ENCODE measurements at regions not wholly inside any gene's neighbourhood (a gene's known extent, or its start where the extent isn't known, plus 50 kb on each side); places are given as distances from the start of the nearest gene placed in this dataset.

DNA sequence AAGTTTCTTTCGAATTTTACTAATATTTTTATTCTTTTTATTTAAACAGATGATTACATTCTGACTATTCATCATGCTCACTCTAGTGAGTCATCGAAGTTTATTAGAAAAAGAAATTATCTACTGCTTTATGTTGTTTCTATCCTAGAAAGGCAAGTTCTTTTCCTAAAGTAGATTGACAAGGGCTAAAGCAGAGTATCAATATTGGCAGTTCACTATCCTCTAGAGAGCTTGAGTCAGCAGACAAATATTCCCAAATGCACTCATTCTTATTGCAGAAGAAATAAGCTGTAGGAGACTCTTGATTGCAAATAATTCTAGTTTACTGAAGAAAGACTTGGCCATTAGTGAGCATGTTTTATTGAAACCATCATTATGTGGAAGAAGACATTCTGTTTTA lies 911.8 kb downstream of the CENPC start:
- H3K27ac ChIP-seq (ENCODE audit: low read depth, low read length, poor library complexity, severe bottlenecking), result no peak overlapping the region
- CTCF ChIA-PET (ENCODE audit: unreplicated experiment), result no interaction called here
- no peaks in the 10 kb centered on the region for H3K79me2 ChIP-seq (ENCODE audit: insufficient read depth, low read depth, low read length)
- intact Hi-C loops (cut with micrococcal nuclease; ENCODE audit: unreplicated experiment), result no loop called here
- no peak overlapping the region for H3K4me2 ChIP-seq (ENCODE audit: low read length)
- no peaks in the 10 kb centered on the region for H3K36me3 ChIP-seq (ENCODE audit: insufficient read depth, low read length)
- TF ChIP-seq EZH2phosphoT487 (IDR thresholded peaks at IDR 0.05; ENCODE audit: borderline replicate concordance, low read depth, low read length) (no peak), CTCF (conservative IDR thresholded peaks at IDR 0.05; ENCODE audit: low read length) (no peak)
- POLR2A ChIA-PET, result no interaction called here
- no peak overlapping the region for H2AFZ ChIP-seq (ENCODE audit: low read length)
- no peaks in the 10 kb centered on the region for H3K9me2 ChIP-seq (ENCODE audit: insufficient read depth, low read length)
- no peaks in the 10 kb centered on the region for H3K4me1 ChIP-seq (ENCODE audit: insufficient read depth, low read length, poor library complexity, severe bottlenecking)
- no TSS peak for BruUV-seq (replicated peaks)
- no peaks in the 10 kb centered on the region for H3K9me3 ChIP-seq (ENCODE audit: low read length)
- no peak overlapping the region for H3K4me3 ChIP-seq (ENCODE audit: low read depth, low read length, poor library complexity, severe bottlenecking)
- H4K20me1 ChIP-seq (ENCODE audit: insufficient read depth, low read length), result no peaks in the 10 kb centered on the region
- no peak for DNase-seq (ENCODE audit: low spot score)

- intact Hi-C loops (cut with micrococcal nuclease; ENCODE audit: unreplicated experiment), result no loop called here
Measured at GRCh38 chr4:66629927-66630326, 915.4 kb downstream of the CENPC start.

GRCh38 chr4:66628146-66628545 lies 917.2 kb downstream of the CENPC start:
- H4K20me1 ChIP-seq (ENCODE audit: insufficient read depth, low read length), result no peaks in the 10 kb centered on the region
- DNase-seq (ENCODE audit: low spot score), result no peak
- H3K4me1 ChIP-seq (ENCODE audit: insufficient read depth, low read length, poor library complexity, severe bottlenecking), result no peaks in the 10 kb centered on the region
- H3K9me2 ChIP-seq (ENCODE audit: insufficient read depth, low read length), result no peaks in the 10 kb centered on the region
- H3K4me2 ChIP-seq (ENCODE audit: low read length), result no peak overlapping the region
- H3K9me3 ChIP-seq (ENCODE audit: low read length), result no peaks in the 10 kb centered on the region
- no TSS peak for BruUV-seq (replicated peaks)
- ChIA-PET POLR2A (interaction anchor here (0.7 kb wide), 1 partner anchor 504 kb away, joined by 3 read pairs; no protein-coding TSS in a partner anchor), CTCF (ENCODE audit: unreplicated experiment) (no interaction called here)
- no peak for TF ChIP-seq CTCF (conservative IDR thresholded peaks at IDR 0.05; ENCODE audit: low read length)
- intact Hi-C loops (cut with micrococcal nuclease; ENCODE audit: unreplicated experiment), result no loop called here
- H2AFZ ChIP-seq (ENCODE audit: low read length), result no peak overlapping the region
- H3K79me2 ChIP-seq (ENCODE audit: insufficient read depth, low read depth, low read length), result no peaks in the 10 kb centered on the region
- H3K4me3 ChIP-seq (ENCODE audit: low read depth, low read length, poor library complexity, severe bottlenecking), result no peak overlapping the region
- H3K36me3 ChIP-seq (ENCODE audit: insufficient read depth, low read length), result no peaks in the 10 kb centered on the region
- no peak overlapping the region for H3K27ac ChIP-seq (ENCODE audit: low read depth, low read length, poor library complexity, severe bottlenecking)

More at GRCh38 chr4:66629927-66630326, 915.4 kb downstream of the CENPC start:
- ChIA-PET POLR2A (no interaction called here), CTCF (ENCODE audit: unreplicated experiment) (no interaction called here)
- H3K36me3 ChIP-seq (ENCODE audit: insufficient read depth, low read length), result no peaks in the 10 kb centered on the region
- H3K27ac ChIP-seq (ENCODE audit: low read depth, low read length, poor library complexity, severe bottlenecking), result no peak overlapping the region
- no peaks in the 10 kb centered on the region for H3K79me2 ChIP-seq (ENCODE audit: insufficient read depth, low read depth, low read length)
- no peak for TF ChIP-seq EZH2phosphoT487 (IDR thresholded peaks at IDR 0.05; ENCODE audit: borderline replicate concordance, low read depth, low read length)
- no peak for TF ChIP-seq CTCF (conservative IDR thresholded peaks at IDR 0.05; ENCODE audit: low read length)
- H3K9me3 ChIP-seq (ENCODE audit: low read length), result no peaks in the 10 kb centered on the region
- DNase-seq (ENCODE audit: low spot score), result no peak
- no peaks in the 10 kb centered on the region for H3K4me1 ChIP-seq (ENCODE audit: insufficient read depth, low read length, poor library complexity, severe bottlenecking)
- no TSS peak for BruUV-seq (replicated peaks)
- no peaks in the 10 kb centered on the region for H4K20me1 ChIP-seq (ENCODE audit: insufficient read depth, low read length)
- no peaks in the 10 kb centered on the region for H3K9me2 ChIP-seq (ENCODE audit: insufficient read depth, low read length)
- H3K4me3 ChIP-seq (ENCODE audit: low read depth, low read length, poor library complexity, severe bottlenecking), result no peak overlapping the region
- no peak overlapping the region for H2AFZ ChIP-seq (ENCODE audit: low read length)
- H3K4me2 ChIP-seq (ENCODE audit: low read length), result no peak overlapping the region

Measured in OCI-LY7 (cell line).